Activated T-cell treated with anti-CD3 and anti-CD28 coated beads, Interleukin-2, amount 50 U/mL, for 1 hour (primary cell): ENCODE measurements at regions not wholly inside any gene's neighbourhood (a gene's known extent, or its start where the extent isn't known, plus 50 kb on each side); places are given as distances from the start of the nearest gene placed in this dataset.
"Not testable (repeated sequence)": the region's sequence is repeated elsewhere in the genome, so short reads cannot be mapped to it uniquely, and the experiment has no call there.

Source experiments
- DNase-seq: peaks from one replicate; pipeline ENCODE4 v3.0.0-alpha.2; 2020

GRCh38 chr17:68699936-68700335 is 98.8 kb upstream of the FAM20A start:
- DNase-seq = no peak

- no peak for DNase-seq
These were observed 97.6 kb upstream of the FAM20A start for GRCh38 chr17:68698746-68699145.

- no peak for DNase-seq
These were observed 96.7 kb upstream of the FAM20A start for GRCh38 chr17:68697850-68698361.

DNA sequence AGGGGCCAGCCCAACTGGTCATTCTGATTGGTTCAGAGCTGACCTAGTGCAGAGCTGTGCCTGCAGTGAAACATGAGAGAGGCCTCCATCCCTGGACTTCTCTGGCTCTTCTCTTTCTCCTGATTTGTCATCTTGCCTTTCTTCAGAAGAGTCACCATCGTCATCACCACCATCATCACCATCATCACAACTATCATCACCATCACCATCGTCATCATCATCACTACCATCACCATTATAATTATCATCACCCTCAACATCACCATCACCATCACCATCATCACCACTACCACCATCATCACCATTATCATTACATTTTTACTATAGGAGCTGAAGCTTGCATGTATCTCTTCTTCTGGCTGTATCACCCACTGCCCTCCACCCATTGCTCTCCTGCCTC is 94.5 kb upstream of the FAM20A start:
- no peak for DNase-seq

DNA sequence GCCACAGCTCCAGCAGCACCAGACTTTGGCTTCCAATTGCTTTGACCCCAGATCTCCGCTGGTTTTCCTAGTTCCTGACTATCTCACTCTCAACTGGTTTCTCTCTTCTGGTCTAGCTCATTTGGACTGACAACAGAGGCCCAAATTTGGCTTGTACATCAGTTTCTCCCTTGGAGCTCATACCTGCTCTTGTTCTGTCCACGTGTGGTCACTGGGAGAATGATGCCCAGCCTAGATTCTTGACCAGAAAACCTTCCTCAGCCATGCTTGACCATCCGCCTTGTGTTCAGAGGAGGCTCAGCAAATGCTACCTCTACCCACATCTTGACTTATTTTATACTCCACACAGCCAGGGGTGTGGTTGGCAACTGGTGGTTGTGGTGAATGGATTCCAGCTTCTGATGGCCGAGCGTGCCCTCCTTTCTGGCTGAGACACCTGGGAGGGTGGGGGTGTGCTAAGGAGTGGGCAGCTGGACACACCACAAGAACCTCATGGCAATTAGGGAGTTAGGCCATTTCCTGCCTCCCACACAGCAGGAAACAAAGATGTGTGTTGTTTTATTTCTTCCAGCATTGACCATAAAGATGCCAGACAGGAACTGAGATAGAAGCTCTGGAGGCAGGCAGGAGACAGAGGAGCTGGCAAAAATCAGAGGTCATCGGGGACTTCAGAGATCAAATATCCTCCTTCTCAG is 93.8 kb upstream of the FAM20A start:
- DNase-seq = no peak

- no peak for DNase-seq
These were observed 92.7 kb upstream of the FAM20A start for GRCh38 chr17:68693896-68694295.

GRCh38 chr17:68693466-68693865 is 92.3 kb upstream of the FAM20A start:
- no peak for DNase-seq

DNA sequence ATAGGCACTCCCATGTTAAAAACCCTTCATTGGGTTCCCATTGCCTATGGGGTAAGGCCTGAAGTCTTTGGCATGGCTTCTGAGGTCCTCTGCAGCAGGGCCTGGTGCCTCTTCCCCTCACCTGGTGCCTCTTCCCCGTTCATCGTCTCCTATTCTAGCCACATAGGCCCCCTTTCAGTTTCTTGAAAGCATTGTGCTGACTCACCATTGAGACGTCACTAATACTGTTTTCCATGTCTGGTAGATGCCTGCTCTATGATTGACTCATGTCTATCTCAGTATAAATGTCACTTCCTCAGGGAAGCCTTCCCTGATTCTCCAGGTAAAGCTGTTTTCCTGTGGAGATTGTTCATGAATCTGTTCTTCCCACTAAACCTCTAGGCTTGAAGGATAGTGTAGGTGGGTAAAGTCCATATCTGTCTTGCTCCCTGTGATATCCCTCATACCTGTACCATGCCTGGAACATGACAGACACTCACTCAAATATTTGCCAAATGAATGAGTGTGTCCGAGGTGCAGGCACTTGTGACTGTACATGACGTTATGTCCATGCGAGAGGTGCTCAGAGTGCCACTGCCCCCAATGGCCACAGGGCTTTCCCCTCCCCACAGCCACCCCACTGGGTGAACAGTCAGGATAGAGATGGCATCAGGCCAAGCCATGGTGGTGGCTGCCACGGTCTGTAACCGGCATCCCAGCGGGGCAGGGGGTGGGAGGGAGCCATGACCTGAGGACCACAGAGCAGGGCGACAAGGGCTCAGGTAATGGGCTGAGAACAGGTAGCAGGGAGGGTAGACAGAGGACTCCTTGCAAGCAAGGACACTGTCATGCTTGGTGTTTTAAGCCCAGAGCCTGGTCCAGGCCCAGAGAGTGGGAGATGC is 85.2 kb upstream of the FAM20A start:
- DNase-seq = no peak

DNA sequence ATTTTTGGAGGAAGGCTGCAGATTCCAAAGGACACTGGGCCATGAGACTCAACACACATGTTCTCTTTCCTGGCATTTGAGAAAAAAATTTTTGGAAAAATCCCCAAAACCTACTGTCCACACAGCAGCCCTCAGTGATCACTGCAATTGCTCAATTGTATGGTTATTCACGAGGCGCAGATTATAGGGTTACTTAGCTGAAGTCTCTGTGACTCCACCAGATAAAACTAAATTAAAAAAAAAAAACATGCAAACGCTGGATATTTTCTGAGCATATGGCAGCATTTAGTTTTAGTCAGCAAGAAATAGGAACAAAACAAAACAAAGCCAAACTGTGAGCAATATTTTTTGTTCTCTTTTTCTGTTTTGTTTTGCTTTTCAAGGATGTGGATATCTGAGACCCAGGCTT is 83.8 kb upstream of the FAM20A start:
- DNase-seq = no peak

- DNase-seq = no peak
These were observed 81.7 kb upstream of the FAM20A start for GRCh38 chr17:68682903-68683302.

GRCh38 chr17:68679882-68680281 is 78.7 kb upstream of the FAM20A start:
- no peak for DNase-seq

DNA sequence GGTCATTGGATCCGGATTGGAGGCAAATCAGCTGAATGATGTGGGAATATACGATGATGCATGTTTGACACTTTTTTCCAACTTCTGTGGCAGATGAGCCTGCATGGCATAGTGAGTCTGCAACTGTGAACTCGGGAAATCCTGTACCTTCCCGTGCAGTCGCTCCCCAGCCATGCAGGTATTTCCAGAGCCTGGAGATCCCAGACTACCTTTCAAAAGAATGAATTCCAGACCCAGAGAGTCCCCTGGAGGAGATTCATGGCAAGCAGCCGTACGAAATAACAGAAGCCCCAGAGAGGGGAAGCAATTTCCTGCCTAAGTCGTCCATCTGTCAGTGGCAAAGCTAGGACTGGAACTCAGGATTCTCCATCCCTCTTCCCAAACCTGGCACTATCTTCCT is 75.7 kb upstream of the FAM20A start:
- DNase-seq = no peak

GRCh38 chr17:68675723-68676122 is 74.6 kb upstream of the FAM20A start:
- no peak for DNase-seq

GRCh38 chr17:68674029-68674925 is 73.1 kb upstream of the FAM20A start:
- DNase-seq = no peak

DNA sequence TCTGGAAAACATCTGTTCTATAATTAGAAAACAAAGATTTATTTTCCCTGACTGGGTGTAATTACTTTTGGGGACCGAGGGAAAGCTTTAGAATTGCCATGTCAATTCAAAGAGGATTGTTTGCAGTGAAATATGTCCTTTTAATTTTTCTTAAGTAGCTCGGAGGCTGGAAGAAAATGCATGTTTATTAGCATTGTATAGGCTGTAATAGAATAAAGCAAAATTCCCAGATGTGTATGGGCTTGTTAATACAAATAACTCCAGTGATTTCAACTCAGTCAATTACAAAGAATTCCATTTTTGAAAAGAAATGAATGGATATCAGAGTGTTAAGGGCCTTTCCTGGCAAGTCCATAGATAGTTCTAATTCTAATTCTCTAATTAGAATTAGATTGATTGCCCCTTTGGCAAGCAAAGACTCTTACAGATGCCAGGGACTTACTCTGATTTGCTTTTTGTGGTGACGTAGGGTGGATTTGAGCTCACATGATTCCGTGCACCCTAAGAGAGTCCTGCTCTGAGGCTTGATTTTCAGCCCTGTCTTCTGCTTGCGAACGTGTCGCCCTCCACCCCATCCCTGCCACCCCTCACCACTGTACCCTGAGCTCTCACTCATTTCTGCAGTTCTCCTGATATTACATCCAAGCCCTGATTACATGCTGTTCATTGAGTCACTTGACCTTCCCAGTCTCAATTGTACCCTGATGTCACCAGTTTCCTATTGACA is 70.0 kb upstream of the FAM20A start:
- DNase-seq = no peak

GRCh38 chr17:68666438-68666837 is 65.3 kb upstream of the FAM20A start:
- DNase-seq = not testable (repeated sequence)

GRCh38 chr17:68665373-68665772 is 64.2 kb upstream of the FAM20A start:
- DNase-seq = no peak

GRCh38 chr17:68662479-68662878 is 61.3 kb upstream of the FAM20A start:
- DNase-seq = no peak

- no peak for DNase-seq
These were observed 60.9 kb upstream of the FAM20A start for GRCh38 chr17:68662037-68662432.

GRCh38 chr17:68661265-68662036 is 60.3 kb upstream of the FAM20A start:
- DNase-seq = no peak

GRCh38 chr17:68660302-68660701 is 59.1 kb upstream of the FAM20A start:
- DNase-seq = no peak
